DND-41 (cell line): ENCODE measurements at regions not wholly inside any gene's neighbourhood (a gene's known extent, or its start where the extent isn't known, plus 50 kb on each side); places are given as distances from the start of the nearest gene placed in this dataset.
A peak's percentile ranks its signal among the peaks of the same experiment; 100 is the strongest.

Experiments
- ATAC-seq: fragments of 200-7000 bp; cut with Tn5 transposase; 3 replicates; pipeline ENCODE4 v1.9.1; 2021; ENCODE audit warnings: low read depth; ENCODE audit not compliant: insufficient read depth
- DNase-seq: peaks from one replicate; pipeline ENCODE4 v3.0.0-alpha.2; 2020
- H2AFZ ChIP-seq: 2 replicates; pipeline ENCODE4 v1.6.0; 2012; ENCODE audit warnings: low read depth, low read length
- H3K27ac ChIP-seq: 2 replicates; pipeline ENCODE4 v1.5.1; 2012; ENCODE audit warnings: low read length, inconsistent platforms
- H3K27me3 ChIP-seq: fragments of 200-600 bp; sonication (generic); 2 replicates; pipeline ENCODE4 v1.6.0; 2012; ENCODE audit warnings: low read length, mild to moderate bottlenecking, inconsistent platforms; ENCODE audit not compliant: insufficient read depth, poor library complexity
- H3K36me3 ChIP-seq: 2 replicates; pipeline ENCODE4 v1.5.1; 2012; ENCODE audit warnings: low read length, inconsistent platforms; ENCODE audit not compliant: insufficient read depth
- H3K4me1 ChIP-seq: 2 replicates; pipeline ENCODE4 v1.5.1; 2012; ENCODE audit warnings: mild to moderate bottlenecking, low read length; ENCODE audit not compliant: insufficient read depth
- H3K4me2 ChIP-seq: 2 replicates; pipeline ENCODE4 v1.6.0; 2012; ENCODE audit warnings: mild to moderate bottlenecking, moderate library complexity, low read length, inconsistent platforms; ENCODE audit not compliant: insufficient read depth
- H3K4me3 ChIP-seq, 2 experiments: fragments of 200-600 bp in 1 of 2; shearing (Covaris generic) in 1 of 2; 2 replicates each; pipeline ENCODE4 v1.5.1; 2012 to 2016; ENCODE audit warnings: inconsistent platforms in 2 of 2, low read length in 2 of 2, mild to moderate bottlenecking in 2 of 2, low read depth in 1 of 2, moderate library complexity in 1 of 2
- H3K79me2 ChIP-seq: 2 replicates; pipeline ENCODE4 v1.6.0; 2012; ENCODE audit warnings: low read length, inconsistent platforms; ENCODE audit not compliant: insufficient read depth
- H3K9ac ChIP-seq: 2 replicates; pipeline ENCODE4 v1.6.0; 2012; ENCODE audit warnings: low read depth, mild to moderate bottlenecking, inconsistent platforms, low read length, moderate library complexity
- H3K9me3 ChIP-seq: 2 replicates; pipeline ENCODE4 v1.5.1; 2012; ENCODE audit warnings: low read length, moderate library complexity, mild to moderate bottlenecking, inconsistent platforms; ENCODE audit not compliant: insufficient read depth, severe bottlenecking
- H4K20me1 ChIP-seq: 2 replicates; pipeline ENCODE4 v1.6.0; 2012; ENCODE audit warnings: low read length; ENCODE audit not compliant: insufficient read depth
- CTCF ChIP-seq: IDR thresholded peaks from 2 replicates; pipeline ENCODE4 v1.5.1; 2012; ENCODE audit warnings: borderline replicate concordance, low read length, moderate library complexity, mild to moderate bottlenecking; ENCODE audit not compliant: poor library complexity, severe bottlenecking; ENCODE audit errors: extremely low read depth
- EZH2 ChIP-seq: IDR thresholded peaks from 3 replicates; pipeline ENCODE4 v1.6.1; 2012; ENCODE audit warnings: borderline replicate concordance, low read depth, mild to moderate bottlenecking, moderate library complexity, low read length, inconsistent platforms; ENCODE audit not compliant: severe bottlenecking

- H4K20me1 ChIP-seq: peaks cover 15% of the 10 kb centered on the region
- DNase-seq: peak; percentile 18
- no peak for TF ChIP-seq EZH2
- TF ChIP-seq CTCF: no peak
- H2AFZ ChIP-seq: no peak overlapping the region
- H3K4me3 ChIP-seq: no peak overlapping the region
- H3K36me3 ChIP-seq: no peaks in the 10 kb centered on the region
- no peaks in the 10 kb centered on the region for H3K4me1 ChIP-seq
- H3K4me2 ChIP-seq: no peak overlapping the region
- no peaks in the 10 kb centered on the region for H3K79me2 ChIP-seq
- no peaks in the 10 kb centered on the region for H3K27me3 ChIP-seq
- no peak for ATAC-seq
- H3K9me3 ChIP-seq: no peaks in the 10 kb centered on the region
- H3K9ac ChIP-seq: no peak overlapping the region
- no peak overlapping the region for H3K27ac ChIP-seq
Measured at GRCh38 chr15:77709135-77709886, 76.6 kb upstream of the LINGO1 start.

GRCh38 chr15:77706482-77707244, 74.0 kb upstream of the LINGO1 start:
- Histone ChIP-seq H3K4me3 (no peak overlapping the region), H4K20me1 (peaks cover 25% of the 10 kb centered on the region), H3K27me3 (no peaks in the 10 kb centered on the region), H3K4me1 (no peaks in the 10 kb centered on the region), H3K9me3 (no peaks in the 10 kb centered on the region), H3K36me3 (no peaks in the 10 kb centered on the region), H3K4me2 (no peak overlapping the region), H2AFZ (no peak overlapping the region), H3K79me2 (no peaks in the 10 kb centered on the region), H3K9ac (no peak overlapping the region), H3K27ac (no peak overlapping the region)
- no peak for DNase-seq
- ATAC-seq: no peak
- no peak for TF ChIP-seq EZH2
- no peak for TF ChIP-seq CTCF

- H4K20me1 ChIP-seq: peaks cover 22% of the 10 kb centered on the region
- no peaks in the 10 kb centered on the region for H3K9me3 ChIP-seq
- H3K79me2 ChIP-seq: no peaks in the 10 kb centered on the region
- no peak overlapping the region for H2AFZ ChIP-seq
- peak; percentile 51 for DNase-seq
- no peak overlapping the region for H3K27ac ChIP-seq
- no peak overlapping the region for H3K4me3 ChIP-seq
- no peaks in the 10 kb centered on the region for H3K27me3 ChIP-seq
- H3K36me3 ChIP-seq: no peaks in the 10 kb centered on the region
- peak; percentile 68 for ATAC-seq
- no peaks in the 10 kb centered on the region for H3K4me1 ChIP-seq
- no peak overlapping the region for H3K9ac ChIP-seq
- no peak overlapping the region for H3K4me2 ChIP-seq
- TF ChIP-seq CTCF: no peak
- TF ChIP-seq EZH2: no peak
Measured at GRCh38 chr15:77702211-77702957, 69.7 kb upstream of the LINGO1 start.
